ENCODE measurements at regions not wholly inside any gene's neighbourhood (a gene's known extent, or its start where the extent isn't known, plus 50 kb on each side); places are given as distances from the start of the nearest gene placed in this dataset.

DNA sequence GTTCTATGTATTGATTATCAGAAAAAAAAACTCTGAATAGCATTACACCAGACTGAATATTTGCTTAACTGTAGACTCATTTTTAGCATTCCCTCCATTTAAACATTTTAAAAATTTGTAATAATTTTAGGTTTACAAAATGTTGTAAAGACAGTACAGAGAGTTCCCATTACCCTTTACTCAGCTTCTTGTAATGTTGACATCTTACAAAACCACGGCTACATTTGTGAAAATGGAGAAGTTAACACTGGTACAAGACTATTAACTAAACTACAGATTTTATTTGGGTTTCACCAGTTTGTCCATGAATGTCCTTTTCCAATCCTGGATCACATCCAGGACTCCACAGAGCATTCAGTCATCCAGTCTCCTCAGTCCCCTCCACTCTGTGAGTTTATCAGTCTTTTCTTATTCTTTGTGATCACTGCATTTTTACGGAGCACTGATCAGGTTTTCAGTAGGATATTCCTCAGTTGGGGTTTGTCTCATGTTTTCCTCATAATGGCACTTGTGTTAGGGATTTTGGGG lies 130.0 kb upstream of the EEPD1 start:
- peaks cover 3% of the 10 kb centered on the region for H3K27me3 Mint-ChIP-seq (ENCODE audit: low read depth)
- no peak overlapping the region for H3K27ac Mint-ChIP-seq (ENCODE audit: unreplicated experiment)
- no peaks in the 10 kb centered on the region for H3K9me3 Mint-ChIP-seq (ENCODE audit: low read depth)
- no peaks in the 10 kb centered on the region for H3K4me1 Mint-ChIP-seq (ENCODE audit: low read depth)
- H3K36me3 Mint-ChIP-seq (ENCODE audit: low read depth) = no peaks in the 10 kb centered on the region
- H3K4me3 Mint-ChIP-seq (ENCODE audit: unreplicated experiment) = no peak overlapping the region
- TF ChIP-seq, protein P1, sequence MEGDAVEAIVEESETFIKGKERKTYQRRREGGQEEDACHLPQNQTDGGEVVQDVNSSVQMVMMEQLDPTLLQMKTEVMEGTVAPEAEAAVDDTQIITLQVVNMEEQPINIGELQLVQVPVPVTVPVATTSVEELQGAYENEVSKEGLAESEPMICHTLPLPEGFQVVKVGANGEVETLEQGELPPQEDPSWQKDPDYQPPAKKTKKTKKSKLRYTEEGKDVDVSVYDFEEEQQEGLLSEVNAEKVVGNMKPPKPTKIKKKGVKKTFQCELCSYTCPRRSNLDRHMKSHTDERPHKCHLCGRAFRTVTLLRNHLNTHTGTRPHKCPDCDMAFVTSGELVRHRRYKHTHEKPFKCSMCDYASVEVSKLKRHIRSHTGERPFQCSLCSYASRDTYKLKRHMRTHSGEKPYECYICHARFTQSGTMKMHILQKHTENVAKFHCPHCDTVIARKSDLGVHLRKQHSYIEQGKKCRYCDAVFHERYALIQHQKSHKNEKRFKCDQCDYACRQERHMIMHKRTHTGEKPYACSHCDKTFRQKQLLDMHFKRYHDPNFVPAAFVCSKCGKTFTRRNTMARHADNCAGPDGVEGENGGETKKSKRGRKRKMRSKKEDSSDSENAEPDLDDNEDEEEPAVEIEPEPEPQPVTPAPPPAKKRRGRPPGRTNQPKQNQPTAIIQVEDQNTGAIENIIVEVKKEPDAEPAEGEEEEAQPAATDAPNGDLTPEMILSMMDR (IDR thresholded peaks at IDR 0.05) = no peak
- no peak for DNase-seq (ENCODE audit: low spot score)

DNA sequence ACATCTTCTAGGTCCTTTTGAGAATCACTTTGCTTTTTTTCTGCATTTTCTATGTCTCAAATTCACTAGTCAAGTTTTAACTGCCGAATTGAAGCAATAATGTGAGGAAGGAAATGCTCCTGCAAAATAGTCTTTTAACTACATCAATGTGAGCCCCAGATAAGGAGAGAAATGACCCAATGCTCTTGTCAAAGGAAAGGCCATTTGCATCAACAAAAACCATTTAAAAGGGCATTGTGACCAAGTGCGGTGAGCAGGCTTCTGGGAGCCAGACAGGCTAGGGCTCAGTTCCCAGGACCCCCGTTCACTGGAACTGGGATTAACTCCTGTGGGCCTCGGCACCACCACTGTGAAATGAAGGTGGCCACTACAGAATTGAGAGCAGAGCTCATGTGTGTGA lies 127.9 kb upstream of the EEPD1 start:
- DNase-seq (ENCODE audit: low spot score) = no peak
- Mint-ChIP-seq H3K36me3 (ENCODE audit: low read depth) (no peaks in the 10 kb centered on the region), H3K4me1 (ENCODE audit: low read depth) (no peaks in the 10 kb centered on the region), H3K4me3 (ENCODE audit: unreplicated experiment) (no peak overlapping the region), H3K27me3 (ENCODE audit: low read depth) (peaks cover 12% of the 10 kb centered on the region), H3K27ac (ENCODE audit: unreplicated experiment) (no peak overlapping the region), H3K9me3 (ENCODE audit: low read depth) (no peaks in the 10 kb centered on the region)
- TF ChIP-seq, protein P1 (IDR thresholded peaks at IDR 0.05) = no peak

DNA sequence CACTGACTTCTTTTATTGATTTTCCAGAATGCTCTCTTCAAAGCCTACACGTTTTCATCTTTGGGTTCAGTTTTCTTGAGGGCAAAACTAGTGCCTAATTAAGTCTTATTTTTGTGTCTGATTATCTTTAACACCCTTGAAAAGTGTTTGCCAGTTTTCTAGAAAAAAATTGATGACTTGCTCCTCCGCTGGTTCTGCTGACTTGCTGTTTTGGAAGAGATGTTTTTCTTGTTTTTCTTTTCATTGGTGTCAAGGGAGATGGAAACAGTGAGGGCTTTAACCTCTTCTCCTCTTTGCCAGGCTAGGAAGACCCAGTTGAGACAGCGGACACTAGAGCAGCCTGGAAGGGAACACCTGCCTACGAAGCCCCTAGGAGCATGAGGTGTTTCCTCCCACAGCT lies 123.7 kb upstream of the EEPD1 start:
- no peaks in the 10 kb centered on the region for H3K9me3 Mint-ChIP-seq (ENCODE audit: low read depth)
- peaks cover 28% of the 10 kb centered on the region for H3K27me3 Mint-ChIP-seq (ENCODE audit: low read depth)
- peaks cover 16% of the 10 kb centered on the region for H3K4me1 Mint-ChIP-seq (ENCODE audit: low read depth)
- no peak overlapping the region for H3K4me3 Mint-ChIP-seq (ENCODE audit: unreplicated experiment)
- TF ChIP-seq, protein P1 (IDR thresholded peaks at IDR 0.05) = no peak
- no peak for DNase-seq (ENCODE audit: low spot score)
- no peak overlapping the region for H3K27ac Mint-ChIP-seq (ENCODE audit: unreplicated experiment)
- no peaks in the 10 kb centered on the region for H3K36me3 Mint-ChIP-seq (ENCODE audit: low read depth)

- Mint-ChIP-seq H3K4me1 (ENCODE audit: low read depth) (peaks cover 16% of the 10 kb centered on the region), H3K27ac (ENCODE audit: unreplicated experiment) (no peak overlapping the region), H3K9me3 (ENCODE audit: low read depth) (no peaks in the 10 kb centered on the region), H3K36me3 (ENCODE audit: low read depth) (no peaks in the 10 kb centered on the region), H3K4me3 (ENCODE audit: unreplicated experiment) (no peak overlapping the region), H3K27me3 (ENCODE audit: low read depth) (peaks cover 29% of the 10 kb centered on the region)
- TF ChIP-seq, protein P1 (IDR thresholded peaks at IDR 0.05) = no peak
- no peak for DNase-seq (ENCODE audit: low spot score)
Measured at GRCh38 chr7:36029853-36030515, 123.1 kb upstream of the EEPD1 start.

DNA sequence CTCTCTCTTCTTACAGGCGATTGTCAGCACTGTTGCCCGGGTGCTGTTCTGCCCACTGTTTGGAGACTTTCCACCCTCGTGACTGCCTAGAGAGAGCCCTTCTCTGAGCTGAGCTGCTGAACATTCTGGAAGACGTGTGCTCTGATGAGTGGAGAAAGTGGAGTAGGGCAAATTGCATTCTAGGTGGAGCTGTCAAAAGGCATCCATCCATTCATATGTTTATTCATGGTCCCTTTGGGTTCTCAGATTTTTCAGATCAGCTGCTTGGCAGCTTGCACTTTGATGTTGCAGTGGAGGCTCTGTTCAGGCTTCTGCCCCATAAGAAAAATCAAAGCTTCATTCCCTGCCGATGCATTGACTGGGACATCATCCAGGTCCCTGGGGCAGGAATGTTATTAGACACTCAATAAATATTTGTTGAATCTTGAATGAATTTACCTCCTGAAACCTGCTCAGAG lies 120.7 kb upstream of the EEPD1 start:
- no peak overlapping the region for H3K4me3 Mint-ChIP-seq (ENCODE audit: unreplicated experiment)
- no peak overlapping the region for H3K27ac Mint-ChIP-seq (ENCODE audit: unreplicated experiment)
- H3K4me1 Mint-ChIP-seq (ENCODE audit: low read depth) = peaks cover 28% of the 10 kb centered on the region
- DNase-seq (ENCODE audit: low spot score) = no peak
- H3K27me3 Mint-ChIP-seq (ENCODE audit: low read depth) = peaks cover 30% of the 10 kb centered on the region
- TF ChIP-seq, protein P1 (IDR thresholded peaks at IDR 0.05) = no peak
- H3K36me3 Mint-ChIP-seq (ENCODE audit: low read depth) = no peaks in the 10 kb centered on the region
- H3K9me3 Mint-ChIP-seq (ENCODE audit: low read depth) = no peaks in the 10 kb centered on the region

Data from chondrocyte (in vitro differentiated cells).